ENCODE measurements at regions not wholly inside any gene's neighbourhood (a gene's known extent, or its start where the extent isn't known, plus 50 kb on each side); places are given as distances from the start of the nearest gene placed in this dataset.

GRCh38 chr4:178966644-178967043 is 1524.4 kb upstream of the AGA start:
- no peaks in the 10 kb centered on the region for H3K9me3 ChIP-seq
- H3K4me1 ChIP-seq, result no peaks in the 10 kb centered on the region
- H3K27ac ChIP-seq, result no peak overlapping the region
- no peak for TF ChIP-seq POLR2A (IDR thresholded peaks at IDR 0.05)
- no peak for TF ChIP-seq CTCF (IDR thresholded peaks at IDR 0.05)
- H3K4me3 ChIP-seq, result no peak overlapping the region
- 89 to 94% methylated on average over 2 of the region's 2 CpGs for WGBS, 2 donors
- no peaks in the 10 kb centered on the region for H3K36me3 ChIP-seq (ENCODE audit: low read depth, missing control alignments)
- intact Hi-C loops (cut with DNase I; ENCODE audit: low total_unique reads), result no loop called here
- no peak for DNase-seq
- H3K27me3 ChIP-seq, result no peaks in the 10 kb centered on the region

GRCh38 chr4:178970433-178971140 is 1528.3 kb upstream of the AGA start:
- no peak overlapping the region for H3K4me3 ChIP-seq
- no peaks in the 10 kb centered on the region for H3K36me3 ChIP-seq (ENCODE audit: low read depth, missing control alignments)
- WGBS, 2 donors, result 57 to 58% methylated on average over 3 of the region's 3 CpGs
- no peak overlapping the region for H3K27ac ChIP-seq
- H3K27me3 ChIP-seq, result no peaks in the 10 kb centered on the region
- DNase-seq, result no peak
- TF ChIP-seq CTCF (IDR thresholded peaks at IDR 0.05) (no peak), POLR2A (IDR thresholded peaks at IDR 0.05) (no peak)
- no peaks in the 10 kb centered on the region for H3K9me3 ChIP-seq
- intact Hi-C loops (cut with DNase I; ENCODE audit: low total_unique reads), result no loop called here
- H3K4me1 ChIP-seq, result no peaks in the 10 kb centered on the region

GRCh38 chr4:178976861-178977260 is 1534.6 kb upstream of the AGA start:
- TF ChIP-seq POLR2A (IDR thresholded peaks at IDR 0.05) (no peak), CTCF (IDR thresholded peaks at IDR 0.05) (no peak)
- WGBS, 2 donors, result 72 to 77% methylated on average over 3 of the region's 3 CpGs
- Histone ChIP-seq H3K4me1 (no peaks in the 10 kb centered on the region), H3K36me3 (ENCODE audit: low read depth, missing control alignments) (no peaks in the 10 kb centered on the region), H3K27me3 (no peaks in the 10 kb centered on the region), H3K27ac (no peak overlapping the region), H3K9me3 (no peaks in the 10 kb centered on the region), H3K4me3 (no peak overlapping the region)
- intact Hi-C loops (cut with DNase I; ENCODE audit: low total_unique reads), result no loop called here
- no peak for DNase-seq

- no peaks in the 10 kb centered on the region for H3K4me1 ChIP-seq
- no peaks in the 10 kb centered on the region for H3K36me3 ChIP-seq (ENCODE audit: low read depth, missing control alignments)
- TF ChIP-seq POLR2A (IDR thresholded peaks at IDR 0.05) (no peak), CTCF (IDR thresholded peaks at IDR 0.05) (no peak)
- H3K27me3 ChIP-seq, result no peaks in the 10 kb centered on the region
- no peak overlapping the region for H3K27ac ChIP-seq
- no peaks in the 10 kb centered on the region for H3K9me3 ChIP-seq
- DNase-seq, result no peak
- no peak overlapping the region for H3K4me3 ChIP-seq
- 55 to 61% methylated on average over 4 of the region's 4 CpGs for WGBS, 2 donors
- intact Hi-C loops (cut with DNase I; ENCODE audit: low total_unique reads), result no loop called here
Observed at GRCh38 chr4:178993306-178993705, 1551.1 kb upstream of the AGA start.

- Histone ChIP-seq H3K27me3 (no peaks in the 10 kb centered on the region), H3K36me3 (ENCODE audit: low read depth, missing control alignments) (no peaks in the 10 kb centered on the region), H3K4me3 (no peak overlapping the region), H3K27ac (no peak overlapping the region), H3K9me3 (no peaks in the 10 kb centered on the region), H3K4me1 (no peaks in the 10 kb centered on the region)
- TF ChIP-seq CTCF (IDR thresholded peaks at IDR 0.05), result no peak
- no peak for TF ChIP-seq POLR2A (IDR thresholded peaks at IDR 0.05)
- intact Hi-C loops (cut with DNase I; ENCODE audit: low total_unique reads), result no loop called here
- no peak for DNase-seq
- WGBS, 2 donors, result 11 to 40% methylated on average over 1 of the region's 1 CpG
Observed at GRCh38 chr4:179001918-179002317, 1559.7 kb upstream of the AGA start.
